ENCODE measurements at regions not wholly inside any gene's neighbourhood (a gene's known extent, or its start where the extent isn't known, plus 50 kb on each side); places are given as distances from the start of the nearest gene placed in this dataset.

DNA sequence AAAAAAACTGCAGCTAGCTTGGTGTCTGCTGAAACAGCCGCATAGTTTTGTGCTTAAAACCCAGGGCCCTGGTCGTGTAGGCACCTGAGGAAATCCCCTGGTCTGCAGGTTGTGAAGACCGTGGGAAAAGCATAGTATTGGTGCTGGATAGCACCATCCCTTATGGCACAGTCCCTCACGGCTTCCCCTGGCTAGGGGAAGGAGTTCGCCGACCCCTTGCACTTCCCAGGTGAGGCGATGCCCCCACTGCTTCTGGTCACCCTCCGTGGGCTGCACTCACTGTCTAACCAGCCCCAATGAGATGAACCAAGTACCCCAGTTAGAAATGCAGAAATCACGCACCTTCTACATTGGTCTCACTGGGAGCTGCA is 1105.1 kb downstream of the STPG2 start:
- TF ChIP-seq NFE2L2 (IDR thresholded peaks at IDR 0.05; ENCODE audit: low read depth, low read length) (no peak), POLR2A (IDR thresholded peaks at IDR 0.05; ENCODE audit: low read depth, low read length) (no peak), MAFK (IDR thresholded peaks at IDR 0.05; ENCODE audit: low read depth, low read length) (no peak), RAD21 (IDR thresholded peaks at IDR 0.05; ENCODE audit: low read length) (no peak)
- TF ChIP-seq, protein P1, sequence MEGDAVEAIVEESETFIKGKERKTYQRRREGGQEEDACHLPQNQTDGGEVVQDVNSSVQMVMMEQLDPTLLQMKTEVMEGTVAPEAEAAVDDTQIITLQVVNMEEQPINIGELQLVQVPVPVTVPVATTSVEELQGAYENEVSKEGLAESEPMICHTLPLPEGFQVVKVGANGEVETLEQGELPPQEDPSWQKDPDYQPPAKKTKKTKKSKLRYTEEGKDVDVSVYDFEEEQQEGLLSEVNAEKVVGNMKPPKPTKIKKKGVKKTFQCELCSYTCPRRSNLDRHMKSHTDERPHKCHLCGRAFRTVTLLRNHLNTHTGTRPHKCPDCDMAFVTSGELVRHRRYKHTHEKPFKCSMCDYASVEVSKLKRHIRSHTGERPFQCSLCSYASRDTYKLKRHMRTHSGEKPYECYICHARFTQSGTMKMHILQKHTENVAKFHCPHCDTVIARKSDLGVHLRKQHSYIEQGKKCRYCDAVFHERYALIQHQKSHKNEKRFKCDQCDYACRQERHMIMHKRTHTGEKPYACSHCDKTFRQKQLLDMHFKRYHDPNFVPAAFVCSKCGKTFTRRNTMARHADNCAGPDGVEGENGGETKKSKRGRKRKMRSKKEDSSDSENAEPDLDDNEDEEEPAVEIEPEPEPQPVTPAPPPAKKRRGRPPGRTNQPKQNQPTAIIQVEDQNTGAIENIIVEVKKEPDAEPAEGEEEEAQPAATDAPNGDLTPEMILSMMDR (conservative IDR thresholded peaks at IDR 0.05; ENCODE audit: low read depth, low read length): no peak
